Large intestine (tissue), 3 donors: ENCODE measurements at regions not wholly inside any gene's neighbourhood (a gene's known extent, or its start where the extent isn't known, plus 50 kb on each side); places are given as distances from the start of the nearest gene placed in this dataset.

Experiments
- DNase-seq, 2 donors: peaks; one replicate each; pipeline versions ENCODE4 v3.0.0 to v3.0.0-alpha.2; 2013
- H3K27ac ChIP-seq: one replicate; pipeline ENCODE4 v1.5.1; 2013; ENCODE audit warnings: low read length
- H3K27me3 ChIP-seq: 2 replicates; pipeline ENCODE4 v1.6.1; 2013; ENCODE audit warnings: low read length; ENCODE audit not compliant: control insufficient read depth, insufficient read depth
- H3K36me3 ChIP-seq: 2 replicates; pipeline ENCODE4 v1.6.1; 2013; ENCODE audit warnings: low read length; ENCODE audit not compliant: control insufficient read depth, insufficient read depth
- H3K4me1 ChIP-seq: one replicate; pipeline ENCODE4 v1.6.1; 2013; ENCODE audit warnings: low read length; ENCODE audit not compliant: control insufficient read depth, insufficient read depth
- H3K4me3 ChIP-seq: one replicate; pipeline ENCODE4 v1.5.1; 2013; ENCODE audit warnings: low read length
- H3K9me3 ChIP-seq: one replicate; pipeline ENCODE4 v1.6.1; 2013; ENCODE audit warnings: mild to moderate bottlenecking, low read depth, low read length, moderate library complexity; ENCODE audit not compliant: control insufficient read depth
- WGBS: methylation state at CpG from one replicate; pipeline ENCODE4 v1.1.5; 2013; ENCODE audit warnings: low lambda C conversion rate; ENCODE audit not compliant: insufficient coverage; 5-methylcytosine and 5-hydroxymethylcytosine counted together

GRCh38 chr15:31925541-31925940, 104.8 kb upstream of the CHRNA7 start:
- H3K27me3 ChIP-seq, result no peaks in the 10 kb centered on the region
- H3K36me3 ChIP-seq, result no peaks in the 10 kb centered on the region
- no peak for DNase-seq
- no peaks in the 10 kb centered on the region for H3K4me1 ChIP-seq
- H3K27ac ChIP-seq, result no peak overlapping the region
- WGBS, result 60% methylated on average over 1 of the region's 9 CpGs
- no peaks in the 10 kb centered on the region for H3K9me3 ChIP-seq
- no peak overlapping the region for H3K4me3 ChIP-seq

GRCh38 chr15:31930967-31931366, 99.3 kb upstream of the CHRNA7 start:
- WGBS, result no CpG with 5 or more reads among the region's 4 CpGs
- Histone ChIP-seq H3K36me3 (no peaks in the 10 kb centered on the region), H3K9me3 (no peaks in the 10 kb centered on the region), H3K27me3 (no peaks in the 10 kb centered on the region), H3K4me1 (no peaks in the 10 kb centered on the region), H3K27ac (no peak overlapping the region), H3K4me3 (no peak overlapping the region)
- no peak for DNase-seq

- Histone ChIP-seq H3K9me3 (no peaks in the 10 kb centered on the region), H3K4me1 (no peaks in the 10 kb centered on the region), H3K36me3 (no peaks in the 10 kb centered on the region), H3K27me3 (no peaks in the 10 kb centered on the region), H3K4me3 (no peak overlapping the region), H3K27ac (no peak overlapping the region)
- 100% methylated on average over 1 of the region's 5 CpGs for WGBS
- no peak for DNase-seq
These were observed 97.7 kb upstream of the CHRNA7 start for GRCh38 chr15:31932576-31932975.

GRCh38 chr15:31934821-31935220, 95.5 kb upstream of the CHRNA7 start:
- no peak for DNase-seq
- no peaks in the 10 kb centered on the region for H3K4me1 ChIP-seq
- H3K27ac ChIP-seq, result no peak overlapping the region
- no CpG with 5 or more reads among the region's 5 CpGs for WGBS
- no peaks in the 10 kb centered on the region for H3K27me3 ChIP-seq
- H3K36me3 ChIP-seq, result no peaks in the 10 kb centered on the region
- no peak overlapping the region for H3K4me3 ChIP-seq
- no peaks in the 10 kb centered on the region for H3K9me3 ChIP-seq

GRCh38 chr15:31953478-31953877, 76.8 kb upstream of the CHRNA7 start:
- WGBS, result no CpG with 5 or more reads among the region's 4 CpGs

GRCh38 chr15:31954374-31955172, 75.7 kb upstream of the CHRNA7 start:
- no peaks in the 10 kb centered on the region for H3K9me3 ChIP-seq
- H3K4me1 ChIP-seq, result no peaks in the 10 kb centered on the region
- H3K27ac ChIP-seq, result no peak overlapping the region
- H3K27me3 ChIP-seq, result no peaks in the 10 kb centered on the region
- H3K36me3 ChIP-seq, result no peaks in the 10 kb centered on the region
- WGBS, result no CpG with 5 or more reads among the region's 8 CpGs
- H3K4me3 ChIP-seq, result no peak overlapping the region
- DNase-seq, result no peak

More at GRCh38 chr15:31953478-31953877, 76.8 kb upstream of the CHRNA7 start:
- Histone ChIP-seq H3K4me1 (no peaks in the 10 kb centered on the region), H3K9me3 (no peaks in the 10 kb centered on the region), H3K27me3 (no peaks in the 10 kb centered on the region), H3K36me3 (no peaks in the 10 kb centered on the region), H3K4me3 (no peak overlapping the region), H3K27ac (no peak overlapping the region)
- no peak for DNase-seq

- Histone ChIP-seq H3K27ac (no peak overlapping the region), H3K4me3 (no peak overlapping the region), H3K9me3 (no peaks in the 10 kb centered on the region), H3K27me3 (no peaks in the 10 kb centered on the region), H3K36me3 (no peaks in the 10 kb centered on the region), H3K4me1 (no peaks in the 10 kb centered on the region)
- WGBS, result no CpG with 5 or more reads among the region's 1 CpG
- DNase-seq, result no peak
These were observed 74.6 kb upstream of the CHRNA7 start for GRCh38 chr15:31955734-31956133.

- no peaks in the 10 kb centered on the region for H3K27me3 ChIP-seq
- no peaks in the 10 kb centered on the region for H3K4me1 ChIP-seq
- no peaks in the 10 kb centered on the region for H3K9me3 ChIP-seq
- H3K36me3 ChIP-seq, result no peaks in the 10 kb centered on the region
- H3K27ac ChIP-seq, result no peak overlapping the region
- no peak for DNase-seq
- H3K4me3 ChIP-seq, result no peak overlapping the region
These were observed 72.7 kb upstream of the CHRNA7 start for GRCh38 chr15:31957581-31957980.

GRCh38 chr15:31964586-31965307, 65.6 kb upstream of the CHRNA7 start:
- 100% methylated on average over 2 of the region's 7 CpGs for WGBS
- no peaks in the 10 kb centered on the region for H3K27me3 ChIP-seq
- DNase-seq, result no peak

GRCh38 chr15:31970007-31970406, 60.3 kb upstream of the CHRNA7 start:
- Histone ChIP-seq H3K27ac (no peak overlapping the region), H3K4me1 (no peaks in the 10 kb centered on the region), H3K36me3 (no peaks in the 10 kb centered on the region), H3K4me3 (no peak overlapping the region), H3K9me3 (no peaks in the 10 kb centered on the region), H3K27me3 (peaks cover 4% of the 10 kb centered on the region)
- no CpG with 5 or more reads among the region's 4 CpGs for WGBS
- DNase-seq, result no peak

More at GRCh38 chr15:31964586-31965307, 65.6 kb upstream of the CHRNA7 start:
- H3K4me3 ChIP-seq, result no peak overlapping the region
- H3K27ac ChIP-seq, result no peak overlapping the region
- no peaks in the 10 kb centered on the region for H3K9me3 ChIP-seq
- no peaks in the 10 kb centered on the region for H3K4me1 ChIP-seq
- H3K36me3 ChIP-seq, result no peaks in the 10 kb centered on the region
